Transverse colon (tissue), 4 donors: ENCODE measurements at regions not wholly inside any gene's neighbourhood (a gene's known extent, or its start where the extent isn't known, plus 50 kb on each side); places are given as distances from the start of the nearest gene placed in this dataset.

Experiments
- DNase-seq: peaks from one replicate; pipeline ENCODE4 v3.0.0-alpha.2; 2019
- H3K27ac ChIP-seq, 4 donors: fragments of 200-600 bp; sonication (generic); 2 replicates each; pipeline ENCODE4 v1.5.1; 2016 to 2018; ENCODE audit warnings: inconsistent platforms in 4 of 4
- H3K27me3 ChIP-seq: fragments of 200-600 bp; sonication (generic); 2 replicates; pipeline ENCODE4 v1.5.1; 2017; ENCODE audit warnings: inconsistent platforms
- H3K36me3 ChIP-seq, 4 donors: fragments of 200-600 bp; sonication (generic); 2 replicates each; pipeline ENCODE4 v1.5.1; 2017 to 2019; ENCODE audit warnings: inconsistent platforms in 4 of 4
- H3K4me1 ChIP-seq, 4 donors: fragments of 200-600 bp; sonication (generic); 2 replicates each; pipeline ENCODE4 v1.5.1; 2017 to 2020; ENCODE audit warnings: inconsistent platforms in 4 of 4
- H3K4me3 ChIP-seq, 4 donors: fragments of 200-600 bp; sonication (generic); 1 replicate in 1 of 4; 2 replicates in 3 of 4; pipeline versions ENCODE4 v1.5.1 to v1.6.1; 2017 to 2019; ENCODE audit warnings: inconsistent platforms in 4 of 4
- H3K9me3 ChIP-seq, 2 donors: fragments of 200-600 bp; sonication (generic); 2 replicates each; pipeline ENCODE4 v1.5.1; 2017 to 2019; ENCODE audit warnings: inconsistent platforms in 2 of 2
- CTCF ChIP-seq, 5 experiments: fragments of 200-600 bp in 3 of 5; fragments of 450-650 bp in 2 of 5; sonication (generic) in 3 of 5; IDR thresholded peaks; 1 replicate in 2 of 5; 2 replicates in 3 of 5; pipeline ENCODE4 v1.5.1; 2016 to 2017; ENCODE audit warnings: antibody characterized with exemption in 5 of 5, inconsistent platforms in 3 of 5, mild to moderate bottlenecking in 2 of 5, moderate library complexity in 1 of 5
- EP300 ChIP-seq: sonication (generic); formaldehyde crosslinking; IDR thresholded peaks from one replicate; pipeline ENCODE4 v1.6.1; 2017; ENCODE audit warnings: antibody characterized with exemption, low read depth
- POLR2A ChIP-seq: fragments of 450-650 bp; IDR thresholded peaks from one replicate; pipeline ENCODE4 v1.6.1; 2016; ENCODE audit warnings: antibody characterized with exemption, mild to moderate bottlenecking, moderate library complexity
- POLR2AphosphoS5 ChIP-seq, 3 donors: sonication (generic); formaldehyde crosslinking; IDR thresholded peaks; one replicate each; pipeline ENCODE4 v1.6.1; 2016; ENCODE audit warnings: antibody characterized with exemption in 3 of 3
- WGBS, 2 donors: methylation state at CpG; one replicate each; pipeline ENCODE4 v1.1.5; 2018; ENCODE audit warnings: low coverage in 1 of 2; 5-methylcytosine and 5-hydroxymethylcytosine counted together
- in situ Hi-C, 4 donors: fragments of 200-750 bp; cut with MboI; loops; one replicate each; pipeline versions ENCODE4 v1.15.0 to v1.15.1; 2017; ENCODE audit warnings: low sequenced_read_pairs in 3 of 4, low pct_ligation_motif_present in 1 of 4, low pct_unique_long_range_greater_than_20kb in 1 of 4
- intact Hi-C: fragments of 100-400 bp; cut with DNase I; formaldehyde crosslinking; loops from one replicate; pipeline ENCODE4 v1.15.1; 2023; ENCODE audit warnings: low total_unique reads

- H3K4me1 ChIP-seq, result no peaks in the 10 kb centered on the region
- DNase-seq, result no peak
- intact Hi-C loops (no loop called here), in situ Hi-C loops (no loop called here)
- H3K27me3 ChIP-seq, result no peaks in the 10 kb centered on the region
- H3K9me3 ChIP-seq, result no peaks in the 10 kb centered on the region
- 71 to 72% methylated on average over 2 of the region's 2 CpGs for WGBS, 2 donors
- TF ChIP-seq EP300 (no peak), POLR2AphosphoS5 (IDR thresholded peaks at IDR 0.05) (no peak), POLR2A (no peak), CTCF (IDR thresholded peaks at IDR 0.05) (no peak)
- H3K4me3 ChIP-seq, result no peak overlapping the region
- no peaks in the 10 kb centered on the region for H3K36me3 ChIP-seq
- no peak overlapping the region for H3K27ac ChIP-seq
Observed at GRCh38 chr5:24118351-24118750, 526.4 kb downstream of the CDH10 start.

GRCh38 chr5:24135536-24135935 is 509.2 kb downstream of the CDH10 start:
- in situ Hi-C loops (no loop called here), intact Hi-C loops (no loop called here)
- no peaks in the 10 kb centered on the region for H3K9me3 ChIP-seq
- H3K4me3 ChIP-seq, result no peak overlapping the region
- H3K27ac ChIP-seq, result no peak overlapping the region
- H3K27me3 ChIP-seq, result no peaks in the 10 kb centered on the region
- H3K36me3 ChIP-seq, result no peaks in the 10 kb centered on the region
- no peak for TF ChIP-seq POLR2A
- no peak for TF ChIP-seq EP300
- TF ChIP-seq POLR2AphosphoS5 (IDR thresholded peaks at IDR 0.05), result no peak
- TF ChIP-seq CTCF (IDR thresholded peaks at IDR 0.05), result no peak
- no peaks in the 10 kb centered on the region for H3K4me1 ChIP-seq
- DNase-seq, result no peak

GRCh38 chr5:24141046-24141445 is 503.7 kb downstream of the CDH10 start:
- no peak overlapping the region for H3K27ac ChIP-seq
- H3K4me3 ChIP-seq, result no peak overlapping the region
- WGBS, 2 donors, result 75 to 79% methylated on average over 2 to 3 of the region's 3 CpGs
- intact Hi-C loops, result no loop called here
- no peak for DNase-seq
- no peaks in the 10 kb centered on the region for H3K27me3 ChIP-seq
- no peak for TF ChIP-seq POLR2AphosphoS5 (IDR thresholded peaks at IDR 0.05)
- no peak for TF ChIP-seq EP300
- TF ChIP-seq POLR2A, result no peak
- TF ChIP-seq CTCF (IDR thresholded peaks at IDR 0.05), result no peak
- H3K4me1 ChIP-seq, result no peaks in the 10 kb centered on the region
- no peaks in the 10 kb centered on the region for H3K36me3 ChIP-seq
- H3K9me3 ChIP-seq, result no peaks in the 10 kb centered on the region
- in situ Hi-C loops, result no loop called here

GRCh38 chr5:24142341-24142740 is 502.4 kb downstream of the CDH10 start:
- no peaks in the 10 kb centered on the region for H3K36me3 ChIP-seq
- no peak overlapping the region for H3K27ac ChIP-seq
- no peak for DNase-seq
- no peaks in the 10 kb centered on the region for H3K4me1 ChIP-seq
- H3K9me3 ChIP-seq, result no peaks in the 10 kb centered on the region
- no peaks in the 10 kb centered on the region for H3K27me3 ChIP-seq
- H3K4me3 ChIP-seq, result no peak overlapping the region
- in situ Hi-C loops (no loop called here), intact Hi-C loops (no loop called here)
- WGBS, 2 donors, result 67 to 78% methylated on average over 2 of the region's 2 CpGs
- TF ChIP-seq EP300 (no peak), POLR2AphosphoS5 (IDR thresholded peaks at IDR 0.05) (no peak), CTCF (IDR thresholded peaks at IDR 0.05) (no peak), POLR2A (no peak)
